Stimulated activated memory B cell treated with anti-CD40 and anti-IgM and Interleukin-4, amounts not matched to agents 10 μg/mL and 1 μg/mL and 100 μg/mL, for 72 hours (primary cell): ENCODE measurements at regions not wholly inside any gene's neighbourhood (a gene's known extent, or its start where the extent isn't known, plus 50 kb on each side); places are given as distances from the start of the nearest gene placed in this dataset.

Experiments
- ATAC-seq: fragments of 150-1000 bp; cut with Tn5 transposase; 2 replicates; pipeline ENCODE4 v1.10.0; 2021
- H3K27ac Mint-ChIP-seq: one replicate; pipeline ENCODE4 v1.8.0; 2022; ENCODE audit warnings: mild to moderate bottlenecking, mixed read lengths
- H3K27me3 Mint-ChIP-seq: one replicate; pipeline ENCODE4 v1.8.0; 2022; ENCODE audit warnings: mixed read lengths
- H3K36me3 Mint-ChIP-seq: one replicate; pipeline ENCODE4 v1.8.0; 2022; ENCODE audit warnings: mixed read lengths
- H3K4me1 Mint-ChIP-seq: one replicate; pipeline ENCODE4 v1.8.0; 2022; ENCODE audit warnings: mixed read lengths
- H3K4me3 Mint-ChIP-seq: one replicate; pipeline ENCODE4 v1.8.0; 2022; ENCODE audit warnings: mild to moderate bottlenecking, moderate library complexity, mixed read lengths
- H3K9me3 Mint-ChIP-seq: one replicate; pipeline ENCODE4 v1.8.0; 2022; ENCODE audit warnings: mixed read lengths

DNA sequence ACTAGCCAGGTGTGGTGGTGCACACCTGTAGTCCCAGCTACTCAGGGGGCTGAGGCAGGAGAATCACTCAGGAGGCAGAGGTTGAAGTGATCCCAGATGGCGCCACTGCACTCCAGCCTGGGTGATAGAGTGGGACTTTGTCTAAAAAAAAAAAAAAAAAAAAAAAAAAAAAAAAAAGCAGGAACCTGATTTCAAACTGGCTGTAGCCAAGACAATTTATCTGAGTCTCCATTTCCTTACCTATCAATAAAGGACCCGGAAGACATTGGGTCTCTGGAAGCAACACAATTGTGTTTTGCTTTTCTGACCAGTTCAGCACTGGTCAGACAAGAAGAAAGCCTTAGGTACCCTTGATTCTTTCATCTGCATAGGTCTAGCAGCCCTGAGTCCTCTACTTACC, 491.0 kb downstream of the TBC1D4 start:
- Mint-ChIP-seq H3K9me3 (no peaks in the 10 kb centered on the region), H3K4me1 (no peaks in the 10 kb centered on the region), H3K4me3 (no peak overlapping the region), H3K36me3 (no peaks in the 10 kb centered on the region), H3K27me3 (no peaks in the 10 kb centered on the region), H3K27ac (no peak overlapping the region)
- ATAC-seq = no peak

DNA sequence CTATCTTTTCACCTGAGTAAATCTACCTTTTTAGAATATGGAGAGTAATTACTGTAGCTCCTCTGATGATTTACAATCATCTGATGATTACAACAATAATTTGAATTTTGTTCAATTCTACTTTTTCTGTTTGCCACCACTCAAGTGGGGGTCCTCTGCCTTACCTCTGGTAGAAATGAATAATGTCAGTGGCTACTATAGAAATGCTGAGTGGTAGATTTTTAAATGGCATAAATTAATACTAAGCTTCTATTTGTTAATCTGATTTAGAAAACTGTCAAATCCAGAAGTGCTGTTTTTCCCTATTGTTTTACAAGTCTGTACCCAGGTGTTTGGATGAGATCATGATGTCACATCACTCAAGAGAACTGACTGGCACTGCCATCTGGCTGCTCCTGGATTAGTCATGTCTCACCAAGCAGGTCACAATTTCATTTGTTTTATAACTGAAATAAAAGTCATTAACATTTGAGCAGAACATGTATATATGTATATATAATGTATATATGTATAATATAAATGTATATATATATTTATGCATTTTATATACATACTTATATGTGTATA, 494.8 kb downstream of the TBC1D4 start:
- H3K4me3 Mint-ChIP-seq = no peak overlapping the region
- no peaks in the 10 kb centered on the region for H3K9me3 Mint-ChIP-seq
- H3K27me3 Mint-ChIP-seq = no peaks in the 10 kb centered on the region
- no peaks in the 10 kb centered on the region for H3K36me3 Mint-ChIP-seq
- no peak overlapping the region for H3K27ac Mint-ChIP-seq
- no peaks in the 10 kb centered on the region for H3K4me1 Mint-ChIP-seq
- ATAC-seq = no peak

DNA sequence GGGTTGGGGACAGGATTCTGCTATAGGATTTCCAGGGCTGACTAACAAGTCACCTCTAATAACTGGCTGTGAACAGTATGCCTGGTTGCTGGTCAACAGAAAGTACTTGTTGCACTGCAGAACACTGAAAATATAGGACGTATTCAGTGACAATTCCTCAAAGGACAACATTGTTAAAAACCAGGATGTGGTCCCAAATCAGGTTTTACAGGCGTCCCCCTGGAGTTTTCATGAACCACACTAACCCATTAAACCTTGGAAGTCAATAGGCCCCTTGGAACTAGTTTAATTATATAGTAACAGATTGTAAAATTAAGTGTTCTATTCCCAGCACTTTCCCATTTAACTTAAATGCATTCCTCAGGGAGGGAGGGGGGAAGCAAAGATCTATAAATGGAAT, 495.4 kb downstream of the TBC1D4 start:
- Mint-ChIP-seq H3K27ac (no peak overlapping the region), H3K27me3 (no peaks in the 10 kb centered on the region), H3K4me1 (no peaks in the 10 kb centered on the region), H3K36me3 (no peaks in the 10 kb centered on the region), H3K9me3 (no peaks in the 10 kb centered on the region), H3K4me3 (no peak overlapping the region)
- no peak for ATAC-seq

- H3K4me1 Mint-ChIP-seq = no peaks in the 10 kb centered on the region
- H3K4me3 Mint-ChIP-seq = no peak overlapping the region
- no peaks in the 10 kb centered on the region for H3K27me3 Mint-ChIP-seq
- no peak overlapping the region for H3K27ac Mint-ChIP-seq
- ATAC-seq = no peak
- H3K9me3 Mint-ChIP-seq = no peaks in the 10 kb centered on the region
- H3K36me3 Mint-ChIP-seq = no peaks in the 10 kb centered on the region
Measured at GRCh38 chr13:74979703-74980102, 502.3 kb downstream of the TBC1D4 start.

GRCh38 chr13:74978591-74978990, 503.4 kb downstream of the TBC1D4 start:
- no peaks in the 10 kb centered on the region for H3K36me3 Mint-ChIP-seq

DNA sequence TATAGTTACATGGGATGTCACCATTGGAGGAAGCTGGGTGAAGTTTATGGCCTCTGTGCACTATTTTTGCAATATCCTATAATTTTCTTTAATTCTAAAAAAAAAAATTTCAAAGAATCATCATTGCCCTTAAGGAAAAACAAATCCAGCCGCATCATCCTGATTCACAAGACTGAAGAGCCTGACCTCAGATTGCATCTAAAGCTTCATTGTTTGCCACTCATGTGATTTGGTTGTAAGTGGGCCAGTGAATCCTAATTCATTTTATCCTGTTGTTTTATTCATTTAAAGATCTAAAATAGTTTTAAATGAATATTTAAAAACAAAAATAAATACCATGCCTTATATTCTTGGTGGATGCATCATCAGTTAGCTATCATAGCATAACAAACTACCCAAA, 504.5 kb downstream of the TBC1D4 start:
- no peak for ATAC-seq
- no peaks in the 10 kb centered on the region for H3K27me3 Mint-ChIP-seq
- H3K4me1 Mint-ChIP-seq = no peaks in the 10 kb centered on the region
- H3K9me3 Mint-ChIP-seq = no peaks in the 10 kb centered on the region
- no peak overlapping the region for H3K4me3 Mint-ChIP-seq
- no peaks in the 10 kb centered on the region for H3K36me3 Mint-ChIP-seq
- no peak overlapping the region for H3K27ac Mint-ChIP-seq

More at GRCh38 chr13:74978591-74978990, 503.4 kb downstream of the TBC1D4 start:
- Mint-ChIP-seq H3K4me1 (no peaks in the 10 kb centered on the region), H3K4me3 (no peak overlapping the region), H3K27ac (no peak overlapping the region), H3K27me3 (no peaks in the 10 kb centered on the region), H3K9me3 (no peaks in the 10 kb centered on the region)
- ATAC-seq = no peak

GRCh38 chr13:74975111-74975510, 506.9 kb downstream of the TBC1D4 start:
- H3K27ac Mint-ChIP-seq = no peak overlapping the region
- ATAC-seq = no peak
- H3K4me1 Mint-ChIP-seq = no peaks in the 10 kb centered on the region
- H3K4me3 Mint-ChIP-seq = no peak overlapping the region
- H3K9me3 Mint-ChIP-seq = no peaks in the 10 kb centered on the region
- H3K27me3 Mint-ChIP-seq = no peaks in the 10 kb centered on the region
- H3K36me3 Mint-ChIP-seq = no peaks in the 10 kb centered on the region

DNA sequence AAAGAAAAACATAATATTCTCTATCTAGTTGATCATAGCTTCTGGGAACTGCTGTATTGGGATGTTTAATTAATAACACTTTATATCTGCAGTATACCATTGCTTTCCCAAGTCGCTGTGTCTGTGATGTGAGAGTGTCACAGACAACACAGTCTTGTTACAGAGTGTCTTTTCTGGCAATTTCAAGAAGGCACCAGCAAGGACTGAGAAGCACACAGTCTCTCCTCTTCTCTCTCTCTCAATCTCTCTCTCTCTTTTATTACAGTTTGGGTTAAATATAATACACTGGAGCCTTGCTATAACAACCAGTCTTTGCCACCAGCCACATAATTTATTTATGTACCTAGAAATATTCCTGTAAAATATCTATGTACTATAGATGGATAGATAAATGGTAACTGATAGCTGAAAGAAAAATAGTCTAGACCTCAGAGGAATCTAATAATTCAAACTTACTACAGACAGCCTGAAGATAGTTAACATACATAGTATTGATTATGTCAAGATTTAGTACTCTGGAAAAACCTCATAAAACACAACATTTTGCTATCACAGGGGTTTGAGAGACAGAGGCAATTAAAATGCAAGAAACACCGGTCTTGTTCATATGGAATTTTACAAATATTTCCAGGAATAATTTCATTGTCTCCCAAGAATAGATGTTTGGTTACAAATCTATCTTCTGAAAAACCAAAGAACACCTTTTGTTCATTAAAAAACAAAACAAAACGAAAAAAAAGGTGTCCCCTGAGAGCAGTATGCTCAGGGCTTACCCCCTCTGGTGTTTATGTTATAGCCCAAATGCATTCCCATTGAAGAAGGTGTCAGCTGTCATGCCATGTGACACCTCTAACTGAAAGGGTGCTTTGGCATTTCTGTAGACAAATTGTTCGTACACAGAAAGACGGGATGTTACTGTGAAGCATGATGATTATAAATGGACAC, 507.8 kb downstream of the TBC1D4 start:
- Mint-ChIP-seq H3K4me3 (no peak overlapping the region), H3K27me3 (no peaks in the 10 kb centered on the region), H3K36me3 (no peaks in the 10 kb centered on the region), H3K27ac (no peak overlapping the region), H3K9me3 (no peaks in the 10 kb centered on the region), H3K4me1 (no peaks in the 10 kb centered on the region)
- ATAC-seq = no peak

DNA sequence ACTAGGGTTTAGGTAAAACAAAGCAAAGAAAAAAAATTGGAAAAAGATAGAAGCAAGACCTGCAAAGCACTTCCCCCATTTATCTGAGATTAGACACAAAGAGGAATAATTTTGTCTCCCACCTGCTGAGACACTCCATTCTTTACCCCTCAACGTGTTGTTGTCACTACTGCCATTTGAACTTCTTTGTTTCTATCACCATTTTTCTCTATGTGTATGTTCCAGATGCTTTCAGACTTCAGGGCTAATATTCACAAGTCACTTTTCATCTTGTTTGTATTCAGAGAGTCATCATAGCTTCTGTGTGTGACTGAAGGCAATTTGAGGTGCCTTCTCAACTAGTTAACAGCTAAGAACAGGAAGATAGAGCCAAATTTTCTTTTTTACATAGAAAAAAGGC, 512.5 kb downstream of the TBC1D4 start:
- no peaks in the 10 kb centered on the region for H3K4me1 Mint-ChIP-seq
- H3K27me3 Mint-ChIP-seq = no peaks in the 10 kb centered on the region
- no peak overlapping the region for H3K27ac Mint-ChIP-seq
- H3K36me3 Mint-ChIP-seq = no peaks in the 10 kb centered on the region
- no peak overlapping the region for H3K4me3 Mint-ChIP-seq
- no peak for ATAC-seq
- H3K9me3 Mint-ChIP-seq = peaks cover 3% of the 10 kb centered on the region

- no peak overlapping the region for H3K27ac Mint-ChIP-seq
- no peaks in the 10 kb centered on the region for H3K36me3 Mint-ChIP-seq
- no peak for ATAC-seq
- peaks cover 6% of the 10 kb centered on the region for H3K9me3 Mint-ChIP-seq
- H3K4me3 Mint-ChIP-seq = no peak overlapping the region
- H3K27me3 Mint-ChIP-seq = no peaks in the 10 kb centered on the region
- H3K4me1 Mint-ChIP-seq = no peaks in the 10 kb centered on the region
Measured at GRCh38 chr13:74966814-74967424, 515.0 kb downstream of the TBC1D4 start.

- no peaks in the 10 kb centered on the region for H3K36me3 Mint-ChIP-seq
- H3K9me3 Mint-ChIP-seq = peaks cover 6% of the 10 kb centered on the region
- H3K27ac Mint-ChIP-seq = no peak overlapping the region
- no peak overlapping the region for H3K4me3 Mint-ChIP-seq
- peaks cover under 1% of the 10 kb centered on the region for H3K27me3 Mint-ChIP-seq
- ATAC-seq = no peak
- no peaks in the 10 kb centered on the region for H3K4me1 Mint-ChIP-seq
Measured at GRCh38 chr13:74966275-74966674, 515.7 kb downstream of the TBC1D4 start.

- H3K4me3 Mint-ChIP-seq = no peak overlapping the region
- no peaks in the 10 kb centered on the region for H3K4me1 Mint-ChIP-seq
- H3K27me3 Mint-ChIP-seq = no peaks in the 10 kb centered on the region
- ATAC-seq = no peak
- peaks cover 20% of the 10 kb centered on the region for H3K9me3 Mint-ChIP-seq
- H3K36me3 Mint-ChIP-seq = no peaks in the 10 kb centered on the region
- no peak overlapping the region for H3K27ac Mint-ChIP-seq
Measured at GRCh38 chr13:74945637-74946036, 536.3 kb downstream of the TBC1D4 start.

DNA sequence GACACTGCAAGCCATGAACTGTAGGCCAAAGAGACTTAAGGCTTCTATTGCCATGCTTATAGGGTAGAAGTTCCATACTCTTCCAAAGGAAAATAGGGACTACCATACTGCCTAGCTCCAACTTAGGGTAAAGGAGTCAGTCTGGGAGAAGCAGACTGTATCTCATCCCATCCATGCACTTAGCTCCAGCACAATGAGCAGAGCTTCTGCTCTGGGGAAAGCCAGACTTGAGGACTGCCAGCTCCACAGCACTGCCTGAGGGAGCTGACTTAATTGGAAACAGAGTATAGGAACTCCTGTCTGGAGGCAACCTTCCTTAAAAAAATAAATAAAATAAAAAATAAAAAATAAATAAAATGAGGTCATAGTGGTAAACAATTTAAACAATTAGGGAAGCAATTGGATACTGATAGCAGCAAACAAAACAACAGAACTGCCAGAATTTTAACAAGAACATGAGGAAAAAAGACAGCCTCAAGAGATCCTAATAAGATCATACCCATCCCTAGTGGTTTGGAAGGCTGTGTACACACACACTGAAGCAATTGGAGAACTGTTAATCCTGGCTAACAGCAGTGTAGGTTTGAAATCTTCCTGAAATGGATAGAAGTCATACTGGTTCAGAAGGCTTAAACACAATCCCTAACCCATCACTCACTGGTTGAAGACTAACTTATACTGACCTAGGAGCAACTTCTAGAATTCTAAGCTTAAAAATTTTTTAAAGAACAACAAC, 550.1 kb downstream of the TBC1D4 start:
- H3K27me3 Mint-ChIP-seq = no peaks in the 10 kb centered on the region
- no peak overlapping the region for H3K27ac Mint-ChIP-seq
- H3K4me1 Mint-ChIP-seq = no peaks in the 10 kb centered on the region
- ATAC-seq = no peak
- peaks cover 7% of the 10 kb centered on the region for H3K9me3 Mint-ChIP-seq
- H3K36me3 Mint-ChIP-seq = no peaks in the 10 kb centered on the region
- no peak overlapping the region for H3K4me3 Mint-ChIP-seq

- ATAC-seq = no peak
- Mint-ChIP-seq H3K27ac (no peak overlapping the region), H3K9me3 (peaks cover 7% of the 10 kb centered on the region), H3K4me1 (no peaks in the 10 kb centered on the region), H3K27me3 (no peaks in the 10 kb centered on the region), H3K36me3 (no peaks in the 10 kb centered on the region), H3K4me3 (no peak overlapping the region)
Measured at GRCh38 chr13:74930402-74931165, 551.4 kb downstream of the TBC1D4 start.

- no peaks in the 10 kb centered on the region for H3K27me3 Mint-ChIP-seq
- H3K9me3 Mint-ChIP-seq = peaks cover 8% of the 10 kb centered on the region
- no peaks in the 10 kb centered on the region for H3K4me1 Mint-ChIP-seq
- H3K4me3 Mint-ChIP-seq = no peak overlapping the region
- ATAC-seq = no peak
- H3K36me3 Mint-ChIP-seq = no peaks in the 10 kb centered on the region
- H3K27ac Mint-ChIP-seq = no peak overlapping the region
Measured at GRCh38 chr13:74929436-74929835, 552.5 kb downstream of the TBC1D4 start.
